GM04504 (cell line): ENCODE measurements at regions not wholly inside any gene's neighbourhood (a gene's known extent, or its start where the extent isn't known, plus 50 kb on each side); places are given as distances from the start of the nearest gene placed in this dataset.
"Not testable (repeated sequence)": the region's sequence is repeated elsewhere in the genome, so short reads cannot be mapped to it uniquely, and the experiment has no call there.

Experiments used
- DNase-seq: peaks from one replicate; pipeline ENCODE4 v3.0.0-alpha.2; 2012; ENCODE audit warnings: low read depth

DNA sequence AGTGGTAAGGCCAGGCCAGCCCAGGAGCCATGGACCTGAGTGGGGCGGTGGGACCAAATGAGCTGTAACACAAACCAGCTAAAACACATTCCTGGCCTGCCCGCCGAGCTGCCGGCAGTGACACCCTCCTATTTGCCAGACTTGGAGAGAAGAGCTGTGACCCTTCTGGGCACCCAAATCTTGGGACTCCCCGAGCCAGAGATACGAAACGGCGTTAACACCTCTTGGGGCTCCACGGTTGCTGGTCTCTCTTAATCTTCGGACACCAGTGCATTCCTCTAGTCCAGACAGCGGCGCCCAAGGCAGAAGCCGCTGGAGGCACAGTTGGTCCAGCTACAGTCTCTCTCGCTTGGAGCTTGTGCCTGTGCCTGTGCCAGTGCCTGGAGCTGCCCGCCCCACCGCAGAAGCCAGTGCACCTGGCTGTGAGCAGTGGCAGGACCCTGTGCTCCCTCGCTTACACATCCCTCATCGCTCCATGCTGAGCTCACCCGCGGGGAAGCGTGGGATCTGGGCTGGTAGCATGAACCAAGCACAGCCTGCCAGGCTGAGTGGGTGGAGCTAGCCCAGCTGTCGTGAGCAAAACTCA is 147.2 kb upstream of the KLHL1 start:
- DNase-seq = no peak

DNA sequence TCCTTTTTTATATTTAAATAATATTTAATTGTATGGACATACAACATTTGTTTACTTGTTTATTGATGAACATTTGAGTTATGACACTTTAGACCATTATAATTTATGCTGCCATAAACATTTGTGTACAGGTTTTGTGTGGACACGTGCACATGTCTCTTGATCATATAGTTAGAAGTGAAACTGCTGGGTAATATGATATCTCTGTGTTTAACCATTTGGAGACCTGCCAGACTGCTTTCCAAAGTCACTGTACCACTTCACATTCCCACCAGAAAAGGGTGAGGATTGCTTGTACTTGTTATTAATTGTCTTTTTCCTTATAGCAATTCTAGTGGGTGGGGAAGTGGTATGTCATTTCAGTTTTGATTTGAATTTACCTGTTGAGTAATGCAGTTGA is 145.6 kb upstream of the KLHL1 start:
- DNase-seq = no peak

DNA sequence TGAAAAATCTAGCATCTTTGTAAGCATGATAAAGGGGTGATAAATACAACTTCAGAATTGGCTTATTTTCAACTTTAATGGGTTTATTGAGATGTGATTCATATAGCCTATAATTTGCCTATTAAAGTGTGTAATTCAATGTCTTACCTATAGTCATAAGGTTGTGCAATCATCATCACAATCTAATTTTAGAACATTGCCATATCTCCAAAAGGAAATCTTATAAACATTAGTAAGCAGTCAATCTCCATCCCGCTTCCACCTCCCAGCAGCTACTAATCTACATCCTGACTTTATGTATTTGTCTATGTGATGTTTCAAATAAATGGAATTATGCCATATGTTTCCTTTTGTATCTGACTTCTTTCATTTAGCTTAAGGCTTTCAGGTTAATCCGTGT is 145.2 kb upstream of the KLHL1 start:
- no peak for DNase-seq

DNA sequence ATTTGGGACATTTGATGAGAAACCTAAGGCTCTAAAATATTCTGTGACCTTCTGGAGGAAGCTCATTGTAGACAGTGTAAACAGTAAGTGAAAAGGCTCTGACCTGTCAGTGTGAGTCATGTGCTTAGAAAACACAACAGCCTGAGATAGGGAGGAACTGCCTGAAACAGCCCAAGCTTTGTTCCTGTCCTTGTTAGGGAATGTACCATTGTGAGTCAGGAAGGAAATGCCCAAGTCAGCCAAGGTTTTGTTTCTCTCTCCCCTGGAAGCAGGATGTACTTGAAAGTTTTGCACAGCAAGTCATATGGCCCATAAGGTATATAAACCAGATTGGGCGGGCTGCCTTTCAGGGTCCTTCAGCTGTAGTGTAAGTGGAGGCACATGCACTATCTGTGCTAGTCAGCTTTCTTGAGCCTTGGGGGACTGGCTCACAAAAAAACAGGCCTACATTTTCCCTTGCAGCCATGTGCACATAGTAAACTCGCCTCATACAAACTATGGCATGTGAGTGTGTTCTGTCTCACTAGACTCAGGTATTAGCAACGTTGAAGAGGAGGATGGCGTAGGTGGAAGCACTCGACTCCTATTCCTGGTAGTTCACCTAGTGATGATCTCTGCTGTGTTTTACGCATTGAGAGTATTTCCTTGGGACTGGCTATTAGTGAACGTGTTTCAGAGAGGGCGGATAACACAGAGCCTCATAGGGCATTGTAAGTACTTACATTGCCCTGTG is 141.2 kb upstream of the KLHL1 start:
- DNase-seq = no peak

DNA sequence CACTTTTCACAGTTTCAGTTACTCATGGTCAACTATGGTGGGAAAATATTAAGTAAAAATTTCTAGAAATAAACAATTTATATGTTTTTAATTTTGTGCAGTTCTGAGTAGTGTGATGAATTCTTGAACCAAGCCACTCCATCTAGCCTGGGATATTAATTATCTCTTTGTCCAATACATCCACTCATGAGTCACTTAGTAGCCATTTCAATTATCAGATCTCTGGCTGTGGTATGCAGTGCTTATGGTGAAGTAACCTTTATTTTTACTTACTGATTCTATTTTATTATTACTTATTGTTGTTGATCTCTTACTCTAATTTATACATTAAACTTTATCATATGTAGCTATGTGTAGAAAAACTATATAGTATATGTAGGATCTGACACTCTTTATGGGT is 128.9 kb upstream of the KLHL1 start:
- DNase-seq = no peak

GRCh38 chr13:70235565-70235964 is 127.3 kb upstream of the KLHL1 start:
- no peak for DNase-seq

GRCh38 chr13:70223911-70224310 is 115.7 kb upstream of the KLHL1 start:
- DNase-seq = no peak

DNA sequence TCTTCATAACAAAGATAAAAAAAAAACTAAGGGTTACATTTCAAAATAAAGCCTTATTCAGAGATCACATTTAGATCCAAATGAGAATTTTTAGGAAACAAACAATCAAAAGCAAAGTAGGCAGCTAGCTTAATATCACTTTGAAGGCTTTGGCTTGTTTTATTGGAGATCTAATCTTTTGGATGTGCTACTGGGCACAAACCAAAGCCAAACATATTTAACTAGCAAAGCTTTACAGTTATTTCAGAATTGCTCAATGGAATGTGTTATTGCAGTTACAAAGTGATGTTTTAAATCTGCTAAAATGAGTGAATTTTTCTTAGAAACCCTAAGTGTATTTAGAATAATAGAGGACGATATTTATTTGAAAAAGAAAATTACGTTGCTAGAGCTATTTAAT is 114.7 kb upstream of the KLHL1 start:
- DNase-seq = no peak

- no peak for DNase-seq
Observed at GRCh38 chr13:70218618-70219017, 110.4 kb upstream of the KLHL1 start.

DNA sequence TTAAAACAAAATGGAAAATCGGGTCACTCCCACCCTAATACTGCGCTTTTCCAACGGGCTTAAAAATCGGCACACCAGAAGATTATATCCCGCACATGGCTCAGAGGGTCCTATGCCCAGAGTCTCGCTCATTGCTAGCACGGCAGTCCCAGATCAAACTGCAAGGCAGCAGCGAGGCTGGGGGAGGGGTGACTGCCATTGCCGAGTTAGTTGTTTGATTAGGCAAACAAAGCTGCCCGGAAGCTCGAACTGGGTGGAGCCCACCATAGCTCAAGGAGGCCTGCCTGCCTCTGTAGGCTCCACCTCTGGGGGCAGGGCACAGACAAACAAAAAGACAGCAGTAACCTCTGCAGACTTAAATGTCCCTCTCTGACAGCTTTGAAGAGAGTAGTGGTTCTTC is 100.7 kb upstream of the KLHL1 start:
- DNase-seq = not testable (repeated sequence)

- no peak for DNase-seq
Observed at GRCh38 chr13:70206671-70207070, 98.4 kb upstream of the KLHL1 start.

DNA sequence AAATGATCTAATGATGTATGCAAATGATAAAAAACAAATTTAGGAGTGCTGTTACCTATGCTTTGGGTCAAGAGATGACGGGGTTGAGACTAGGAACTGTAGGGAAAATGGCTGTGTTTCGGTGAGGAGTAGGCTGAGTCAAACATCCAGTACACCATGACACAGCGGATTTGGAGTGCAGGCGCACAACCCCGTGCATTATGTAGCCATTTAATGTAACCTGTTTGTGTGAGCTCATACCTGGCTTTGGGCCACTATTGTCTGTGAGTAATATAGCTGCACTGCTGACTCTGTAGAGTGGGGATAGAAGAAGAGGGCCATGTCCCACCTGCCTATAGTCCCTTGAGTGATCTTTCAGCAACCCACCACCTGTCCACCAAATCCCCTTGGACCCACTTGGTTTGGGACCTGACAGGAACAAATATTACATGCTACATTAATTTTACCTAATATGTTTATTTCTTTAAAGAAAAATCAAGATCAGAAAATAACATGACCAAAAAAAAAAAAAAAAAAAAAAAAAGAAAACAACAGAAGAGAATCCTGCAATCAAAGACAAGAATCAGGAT is 95.5 kb upstream of the KLHL1 start:
- no peak for DNase-seq

- DNase-seq = no peak
Observed at GRCh38 chr13:70191034-70191433, 82.8 kb upstream of the KLHL1 start.

DNA sequence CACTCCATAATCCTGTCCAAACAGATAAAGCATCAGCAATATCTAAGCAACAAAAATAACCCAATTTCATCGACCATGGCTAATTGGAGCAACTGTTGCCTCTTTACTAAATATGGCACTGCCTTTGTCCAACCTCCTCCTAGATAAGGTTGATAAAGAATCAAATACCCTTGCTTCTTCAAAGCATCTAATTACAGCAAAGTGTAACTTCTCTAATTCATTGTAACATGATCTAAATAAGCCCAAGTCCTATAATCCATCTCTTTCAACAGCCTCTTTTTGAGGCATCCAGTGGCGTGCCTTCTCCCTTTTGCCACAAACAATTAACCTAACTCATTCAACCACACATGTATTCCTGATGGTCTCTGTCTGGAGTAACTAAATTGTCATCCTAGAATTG is 81.7 kb upstream of the KLHL1 start:
- DNase-seq = no peak

GRCh38 chr13:70188567-70188966 is 80.3 kb upstream of the KLHL1 start:
- no peak for DNase-seq

- DNase-seq = no peak
Observed at GRCh38 chr13:70183041-70183440, 74.8 kb upstream of the KLHL1 start.
